Sigmoid colon (tissue), 4 donors: ENCODE measurements at regions not wholly inside any gene's neighbourhood (a gene's known extent, or its start where the extent isn't known, plus 50 kb on each side); places are given as distances from the start of the nearest gene placed in this dataset.

ENCODE experiments used
- POLR2AphosphoS5 ChIP-seq, 4 donors: sonication (generic); formaldehyde crosslinking; IDR thresholded peaks; one replicate each; pipeline ENCODE4 v1.6.1; 2017; ENCODE audit warnings: antibody characterized with exemption in 4 of 4
- TF ChIP-seq, protein P1 (sequence below), 4 experiments: fragments of 450-650 bp in 3 of 4; fragments of 200-600 bp in 1 of 4; IDR thresholded peaks; one replicate each; pipeline ENCODE4 v1.5.1; 2016 to 2019; ENCODE audit warnings: antibody characterized with exemption in 4 of 4, mild to moderate bottlenecking in 3 of 4, moderate library complexity in 2 of 4

DNA sequence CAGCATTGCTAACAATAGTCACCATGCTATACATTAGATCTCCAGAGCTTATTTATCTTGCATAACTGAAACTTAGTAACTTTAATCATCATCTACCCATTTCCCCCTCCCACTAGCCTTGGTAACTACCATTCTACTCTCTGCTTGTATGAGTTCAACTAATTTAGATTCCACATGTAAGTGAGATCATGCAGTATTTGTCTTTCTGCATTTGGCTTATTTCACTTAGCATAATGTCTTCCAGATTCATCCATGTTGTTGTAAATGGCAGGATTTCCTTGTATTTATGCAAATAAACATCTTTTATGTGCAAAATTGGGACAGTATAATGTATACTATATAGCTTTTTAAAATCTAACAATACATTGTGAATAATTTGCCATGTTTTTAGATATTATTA is 66.0 kb upstream of the ZBED5 start:
- TF ChIP-seq POLR2AphosphoS5 (IDR thresholded peaks at IDR 0.05) = no peak
- TF ChIP-seq, protein P1, sequence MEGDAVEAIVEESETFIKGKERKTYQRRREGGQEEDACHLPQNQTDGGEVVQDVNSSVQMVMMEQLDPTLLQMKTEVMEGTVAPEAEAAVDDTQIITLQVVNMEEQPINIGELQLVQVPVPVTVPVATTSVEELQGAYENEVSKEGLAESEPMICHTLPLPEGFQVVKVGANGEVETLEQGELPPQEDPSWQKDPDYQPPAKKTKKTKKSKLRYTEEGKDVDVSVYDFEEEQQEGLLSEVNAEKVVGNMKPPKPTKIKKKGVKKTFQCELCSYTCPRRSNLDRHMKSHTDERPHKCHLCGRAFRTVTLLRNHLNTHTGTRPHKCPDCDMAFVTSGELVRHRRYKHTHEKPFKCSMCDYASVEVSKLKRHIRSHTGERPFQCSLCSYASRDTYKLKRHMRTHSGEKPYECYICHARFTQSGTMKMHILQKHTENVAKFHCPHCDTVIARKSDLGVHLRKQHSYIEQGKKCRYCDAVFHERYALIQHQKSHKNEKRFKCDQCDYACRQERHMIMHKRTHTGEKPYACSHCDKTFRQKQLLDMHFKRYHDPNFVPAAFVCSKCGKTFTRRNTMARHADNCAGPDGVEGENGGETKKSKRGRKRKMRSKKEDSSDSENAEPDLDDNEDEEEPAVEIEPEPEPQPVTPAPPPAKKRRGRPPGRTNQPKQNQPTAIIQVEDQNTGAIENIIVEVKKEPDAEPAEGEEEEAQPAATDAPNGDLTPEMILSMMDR (IDR thresholded peaks at IDR 0.05) = no peak
